Upper lobe of right lung (tissue), 1 donor: ENCODE measurements at regions not wholly inside any gene's neighbourhood (a gene's known extent, or its start where the extent isn't known, plus 50 kb on each side); places are given as distances from the start of the nearest gene placed in this dataset.

Experiments used
- ATAC-seq: fragments of 200-7000 bp; cut with Tn5 transposase; one replicate; pipeline ENCODE4 v1.9.1; 2020; ENCODE audit warnings: mild to moderate bottlenecking, moderate library complexity
- DNase-seq: peaks from one replicate; pipeline ENCODE4 v3.0.0-alpha.2; 2020
- H3K27ac ChIP-seq: fragments of 200-600 bp; one replicate; pipeline ENCODE4 v1.8.0; 2022
- H3K27me3 ChIP-seq: fragments of 200-600 bp; one replicate; pipeline ENCODE4 v1.8.0; 2022; ENCODE audit warnings: mild to moderate bottlenecking
- H3K36me3 ChIP-seq: fragments of 200-600 bp; one replicate; pipeline ENCODE4 v1.8.0; 2022
- H3K4me1 ChIP-seq: fragments of 200-600 bp; one replicate; pipeline ENCODE4 v1.8.0; 2022
- H3K4me3 ChIP-seq: fragments of 200-600 bp; one replicate; pipeline ENCODE4 v1.8.0; 2022; ENCODE audit warnings: mild to moderate bottlenecking
- H3K9me3 ChIP-seq: fragments of 200-600 bp; one replicate; pipeline ENCODE4 v1.8.0; 2022
- intact Hi-C: fragments of 100-400 bp; cut with DNase I; formaldehyde crosslinking; loops from one replicate; pipeline ENCODE4 v1.11.0; 2022
- TF ChIP-seq, protein P1 (sequence below): fragments of 200-600 bp; IDR thresholded peaks from one replicate; pipeline ENCODE4 v1.8.0; 2022; ENCODE audit warnings: antibody characterized with exemption
- donor health status: DM: no; HTN: yes; CAD: no; lungs with severe emphysema.

DNA sequence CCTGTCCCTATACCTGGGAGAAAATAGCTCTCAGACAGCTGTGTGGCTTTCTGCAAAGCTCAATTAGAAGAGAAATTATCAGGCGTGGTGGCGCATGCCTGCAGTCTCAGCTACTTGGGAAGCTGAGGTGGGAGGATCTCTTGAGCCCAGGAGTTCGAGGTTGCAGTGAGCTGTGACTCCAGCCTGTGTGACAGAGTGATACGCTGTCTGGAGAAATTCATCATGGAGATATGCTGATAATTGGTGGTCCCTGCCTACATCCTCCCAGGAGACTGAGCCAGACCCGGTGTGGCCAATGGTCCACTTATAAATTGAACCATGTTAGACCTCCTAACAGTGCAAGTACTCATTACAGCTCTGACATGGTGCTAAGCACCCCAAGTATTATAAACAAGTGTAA lies 58.7 kb upstream of the ZNF599 start:
- Histone ChIP-seq H3K4me3 (no peak overlapping the region), H3K27ac (no peak overlapping the region), H3K27me3 (no peaks in the 10 kb centered on the region), H3K4me1 (no peaks in the 10 kb centered on the region), H3K36me3 (no peaks in the 10 kb centered on the region), H3K9me3 (no peaks in the 10 kb centered on the region)
- no peak for ATAC-seq
- TF ChIP-seq, protein P1, sequence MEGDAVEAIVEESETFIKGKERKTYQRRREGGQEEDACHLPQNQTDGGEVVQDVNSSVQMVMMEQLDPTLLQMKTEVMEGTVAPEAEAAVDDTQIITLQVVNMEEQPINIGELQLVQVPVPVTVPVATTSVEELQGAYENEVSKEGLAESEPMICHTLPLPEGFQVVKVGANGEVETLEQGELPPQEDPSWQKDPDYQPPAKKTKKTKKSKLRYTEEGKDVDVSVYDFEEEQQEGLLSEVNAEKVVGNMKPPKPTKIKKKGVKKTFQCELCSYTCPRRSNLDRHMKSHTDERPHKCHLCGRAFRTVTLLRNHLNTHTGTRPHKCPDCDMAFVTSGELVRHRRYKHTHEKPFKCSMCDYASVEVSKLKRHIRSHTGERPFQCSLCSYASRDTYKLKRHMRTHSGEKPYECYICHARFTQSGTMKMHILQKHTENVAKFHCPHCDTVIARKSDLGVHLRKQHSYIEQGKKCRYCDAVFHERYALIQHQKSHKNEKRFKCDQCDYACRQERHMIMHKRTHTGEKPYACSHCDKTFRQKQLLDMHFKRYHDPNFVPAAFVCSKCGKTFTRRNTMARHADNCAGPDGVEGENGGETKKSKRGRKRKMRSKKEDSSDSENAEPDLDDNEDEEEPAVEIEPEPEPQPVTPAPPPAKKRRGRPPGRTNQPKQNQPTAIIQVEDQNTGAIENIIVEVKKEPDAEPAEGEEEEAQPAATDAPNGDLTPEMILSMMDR: no peak
- intact Hi-C loops: no loop called here
- DNase-seq: no peak

DNA sequence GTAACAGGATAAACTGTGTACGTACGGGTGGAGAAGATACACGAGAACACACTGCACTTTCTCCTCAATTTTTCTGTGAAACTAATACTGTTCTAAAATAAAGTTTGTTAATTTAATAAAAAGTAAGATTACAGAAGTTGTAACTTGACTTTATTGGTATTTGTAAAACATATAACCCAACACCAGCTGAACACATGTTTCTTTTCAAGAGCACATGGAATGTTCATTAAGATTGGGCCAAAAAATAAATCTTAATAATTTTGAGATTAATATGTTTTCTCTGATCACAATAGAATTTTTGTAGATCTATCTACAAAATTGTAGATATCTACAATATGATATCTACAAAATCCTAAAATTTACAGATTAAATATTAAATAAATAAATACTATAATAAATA lies 55.1 kb upstream of the ZNF599 start:
- DNase-seq (no peak), ATAC-seq (no peak)
- TF ChIP-seq, protein P1: no peak
- Histone ChIP-seq H3K9me3 (no peaks in the 10 kb centered on the region), H3K36me3 (no peaks in the 10 kb centered on the region), H3K27me3 (no peaks in the 10 kb centered on the region), H3K4me1 (no peaks in the 10 kb centered on the region), H3K27ac (no peak overlapping the region), H3K4me3 (no peak overlapping the region)
- intact Hi-C loops: no loop called here

GRCh38 chr19:34825212-34825611 lies 52.2 kb upstream of the ZNF599 start:
- Histone ChIP-seq H3K4me3 (no peak overlapping the region), H3K27ac (no peak overlapping the region), H3K36me3 (no peaks in the 10 kb centered on the region), H3K27me3 (no peaks in the 10 kb centered on the region), H3K4me1 (no peaks in the 10 kb centered on the region), H3K9me3 (no peaks in the 10 kb centered on the region)
- TF ChIP-seq, protein P1: no peak
- ATAC-seq (no peak), DNase-seq (no peak)
- intact Hi-C loops: no loop called here

DNA sequence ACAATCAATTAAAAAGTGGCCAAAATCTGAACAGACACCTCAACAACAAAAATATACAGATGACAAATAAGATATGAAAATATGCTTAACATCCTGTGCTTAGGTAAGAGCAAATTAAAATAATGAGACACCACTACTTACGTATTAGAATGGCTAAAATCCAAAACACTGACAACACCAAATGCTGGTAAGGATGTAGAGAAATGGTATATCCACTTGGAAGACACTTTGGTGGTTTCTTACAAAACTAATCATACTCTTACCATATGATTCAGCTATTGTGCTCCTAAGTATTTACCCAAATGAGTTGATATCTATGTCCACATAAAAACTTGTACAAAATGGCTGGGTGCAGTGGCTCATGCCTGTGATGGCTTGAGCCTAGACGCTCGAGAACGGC lies 51.7 kb upstream of the ZNF599 start:
- no peaks in the 10 kb centered on the region for H3K36me3 ChIP-seq
- H3K27ac ChIP-seq: no peak overlapping the region
- DNase-seq (no peak), ATAC-seq (no peak)
- no peaks in the 10 kb centered on the region for H3K27me3 ChIP-seq
- H3K4me3 ChIP-seq: no peak overlapping the region
- TF ChIP-seq, protein P1: no peak
- intact Hi-C loops: no loop called here
- no peaks in the 10 kb centered on the region for H3K9me3 ChIP-seq
- H3K4me1 ChIP-seq: no peaks in the 10 kb centered on the region
